ENCODE measurements at regions not wholly inside any gene's neighbourhood (a gene's known extent, or its start where the extent isn't known, plus 50 kb on each side); places are given as distances from the start of the nearest gene placed in this dataset.
A peak's percentile ranks its signal among the peaks of the same experiment; 100 is the strongest.

GRCh38 chr6:95279616-95280015 lies 297.7 kb upstream of the MANEA start:
- no peaks in the 10 kb centered on the region for H3K9me3 ChIP-seq (ENCODE audit: severe bottlenecking)
- no peak overlapping the region for H3K27ac ChIP-seq (ENCODE audit: poor library complexity, severe bottlenecking)
- TF ChIP-seq CTCF (IDR thresholded peaks at IDR 0.05; ENCODE audit: poor library complexity, severe bottlenecking): no peak
- no peak overlapping the region for H3K4me3 ChIP-seq (ENCODE audit: severe bottlenecking)
- no peaks in the 10 kb centered on the region for H3K36me3 ChIP-seq (ENCODE audit: low read depth)
- no peaks in the 10 kb centered on the region for H3K4me1 ChIP-seq (ENCODE audit: insufficient read depth, poor library complexity, severe bottlenecking)
- DNase-seq (ENCODE audit: low spot score) (no peak), ATAC-seq (ENCODE audit: low read depth) (no peak)
- H3K27me3 ChIP-seq (ENCODE audit: insufficient read depth, poor library complexity, severe bottlenecking): no peaks in the 10 kb centered on the region

- H3K4me1 ChIP-seq (ENCODE audit: insufficient read depth, poor library complexity, severe bottlenecking): no peaks in the 10 kb centered on the region
- no peaks in the 10 kb centered on the region for H3K9me3 ChIP-seq (ENCODE audit: severe bottlenecking)
- peak; percentile 76 for ATAC-seq (ENCODE audit: low read depth)
- TF ChIP-seq CTCF (IDR thresholded peaks at IDR 0.05; ENCODE audit: poor library complexity, severe bottlenecking): peak; percentile 64
- DNase-seq (ENCODE audit: low spot score): no peak
- no peaks in the 10 kb centered on the region for H3K36me3 ChIP-seq (ENCODE audit: low read depth)
- no peak overlapping the region for H3K27ac ChIP-seq (ENCODE audit: poor library complexity, severe bottlenecking)
- no peaks in the 10 kb centered on the region for H3K27me3 ChIP-seq (ENCODE audit: insufficient read depth, poor library complexity, severe bottlenecking)
- no peak overlapping the region for H3K4me3 ChIP-seq (ENCODE audit: severe bottlenecking)
Observed at GRCh38 chr6:95280686-95281273, 296.6 kb upstream of the MANEA start.

- no peak overlapping the region for H3K4me3 ChIP-seq (ENCODE audit: severe bottlenecking)
- no peak overlapping the region for H3K27ac ChIP-seq (ENCODE audit: poor library complexity, severe bottlenecking)
- no peaks in the 10 kb centered on the region for H3K36me3 ChIP-seq (ENCODE audit: low read depth)
- H3K27me3 ChIP-seq (ENCODE audit: insufficient read depth, poor library complexity, severe bottlenecking): no peaks in the 10 kb centered on the region
- no peaks in the 10 kb centered on the region for H3K4me1 ChIP-seq (ENCODE audit: insufficient read depth, poor library complexity, severe bottlenecking)
- ATAC-seq (ENCODE audit: low read depth): no peak
- no peak for TF ChIP-seq CTCF (IDR thresholded peaks at IDR 0.05; ENCODE audit: poor library complexity, severe bottlenecking)
- H3K9me3 ChIP-seq (ENCODE audit: severe bottlenecking): no peaks in the 10 kb centered on the region
- no peak for DNase-seq (ENCODE audit: low spot score)
Observed at GRCh38 chr6:95285881-95286280, 291.5 kb upstream of the MANEA start.

- Histone ChIP-seq H3K27ac (ENCODE audit: poor library complexity, severe bottlenecking) (no peak overlapping the region), H3K36me3 (ENCODE audit: low read depth) (no peaks in the 10 kb centered on the region), H3K9me3 (ENCODE audit: severe bottlenecking) (no peaks in the 10 kb centered on the region), H3K4me3 (ENCODE audit: severe bottlenecking) (no peak overlapping the region), H3K27me3 (ENCODE audit: insufficient read depth, poor library complexity, severe bottlenecking) (no peaks in the 10 kb centered on the region), H3K4me1 (ENCODE audit: insufficient read depth, poor library complexity, severe bottlenecking) (no peaks in the 10 kb centered on the region)
- no peak for TF ChIP-seq CTCF (IDR thresholded peaks at IDR 0.05; ENCODE audit: poor library complexity, severe bottlenecking)
- no peak for DNase-seq (ENCODE audit: low spot score)
- no peak for ATAC-seq (ENCODE audit: low read depth)
Observed at GRCh38 chr6:95286874-95287273, 290.5 kb upstream of the MANEA start.

GRCh38 chr6:95288251-95288650 lies 289.1 kb upstream of the MANEA start:
- no peak for TF ChIP-seq CTCF (IDR thresholded peaks at IDR 0.05; ENCODE audit: poor library complexity, severe bottlenecking)
- no peaks in the 10 kb centered on the region for H3K4me1 ChIP-seq (ENCODE audit: insufficient read depth, poor library complexity, severe bottlenecking)
- H3K4me3 ChIP-seq (ENCODE audit: severe bottlenecking): no peak overlapping the region
- no peak overlapping the region for H3K27ac ChIP-seq (ENCODE audit: poor library complexity, severe bottlenecking)
- ATAC-seq (ENCODE audit: low read depth): no peak
- no peaks in the 10 kb centered on the region for H3K9me3 ChIP-seq (ENCODE audit: severe bottlenecking)
- no peak for DNase-seq (ENCODE audit: low spot score)
- H3K36me3 ChIP-seq (ENCODE audit: low read depth): no peaks in the 10 kb centered on the region
- H3K27me3 ChIP-seq (ENCODE audit: insufficient read depth, poor library complexity, severe bottlenecking): no peaks in the 10 kb centered on the region

Measured in RWPE2 (cell line).